ENCODE measurements at regions not wholly inside any gene's neighbourhood (a gene's known extent, or its start where the extent isn't known, plus 50 kb on each side); places are given as distances from the start of the nearest gene placed in this dataset.
"Not testable (repeated sequence)": the region's sequence is repeated elsewhere in the genome, so short reads cannot be mapped to it uniquely, and the experiment has no call there.

- H3K27ac Mint-ChIP-seq: no peak overlapping the region
- ChIA-PET POLR2A (no interaction called here), CTCF (no interaction called here)
- H3K36me3 ChIP-seq (ENCODE audit: insufficient read depth, low read length): no peaks in the 10 kb centered on the region
- no peaks in the 10 kb centered on the region for H3K36me3 Mint-ChIP-seq (ENCODE audit: low read depth)
- ATAC-seq (ENCODE audit: poor library complexity) (no peak), DNase-seq (peak in 2 of 14 experiments; percentile 34 to 37)
- no peak overlapping the region for H3K27ac ChIP-seq (ENCODE audit: low read depth in 1 of 2, low read length in 2 of 2)
- H3K4me1 ChIP-seq (ENCODE audit: insufficient read depth, low read length): peaks cover 12% of the 10 kb centered on the region
- no peak overlapping the region for H3K4me3 Mint-ChIP-seq
- intact Hi-C loops (cut with DNase I, micrococcal nuclease): loop anchor here in 1 of 2 experiments (5.0 kb wide), 1 partner anchor 145 kb away; no protein-coding TSS in a partner anchor
- H3K4me1 Mint-ChIP-seq (ENCODE audit: low read depth): peaks cover 7% of the 10 kb centered on the region
- peaks cover 0 to 3% of the 10 kb centered on the region in 2 experiments for H3K9me3 ChIP-seq (ENCODE audit: control insufficient read depth in 1 of 2, insufficient read depth in 1 of 2, low read length in 2 of 2)
- H3K27me3 ChIP-seq (ENCODE audit: control insufficient read depth in 1 of 2, insufficient read depth in 2 of 2, low read length in 2 of 2): no peaks in the 10 kb centered on the region
- no peak overlapping the region for H3K4me3 ChIP-seq (ENCODE audit: low read length)
- no peaks in the 10 kb centered on the region for H3K9me3 Mint-ChIP-seq
- TF ChIP-seq CTCF (IDR thresholded peaks at IDR 0.05): no peak
- H3K27me3 Mint-ChIP-seq: no peaks in the 10 kb centered on the region
Observed at GRCh38 chr1:235052067-235053008, 76.3 kb downstream of the TOMM20 start.

GRCh38 chr1:235051521-235051920, 77.1 kb downstream of the TOMM20 start:
- Histone ChIP-seq H3K27me3 (ENCODE audit: control insufficient read depth in 1 of 2, insufficient read depth in 2 of 2, low read length in 2 of 2) (no peaks in the 10 kb centered on the region), H3K4me1 (ENCODE audit: insufficient read depth, low read length) (peaks cover 14% of the 10 kb centered on the region), H3K36me3 (ENCODE audit: insufficient read depth, low read length) (no peaks in the 10 kb centered on the region), H3K9me3 (ENCODE audit: control insufficient read depth in 1 of 2, insufficient read depth in 1 of 2, low read length in 2 of 2) (no peaks in the 10 kb centered on the region), H3K27ac (ENCODE audit: low read depth in 1 of 2, low read length in 2 of 2) (no peak overlapping the region), H3K4me3 (ENCODE audit: low read length) (no peak overlapping the region)
- Mint-ChIP-seq H3K27me3 (no peaks in the 10 kb centered on the region), H3K9me3 (no peaks in the 10 kb centered on the region), H3K36me3 (ENCODE audit: low read depth) (no peaks in the 10 kb centered on the region), H3K27ac (no peak overlapping the region), H3K4me3 (no peak overlapping the region), H3K4me1 (ENCODE audit: low read depth) (peaks cover 7% of the 10 kb centered on the region)
- ChIA-PET CTCF (no interaction called here), POLR2A (no interaction called here)
- ATAC-seq (ENCODE audit: poor library complexity) (no peak), DNase-seq (no peak)
- TF ChIP-seq CTCF (IDR thresholded peaks at IDR 0.05): no peak
- intact Hi-C loops (cut with DNase I, micrococcal nuclease): loop anchor here in 1 of 2 experiments (5.0 kb wide), 1 partner anchor 144 kb away; no protein-coding TSS in a partner anchor

GRCh38 chr1:235050911-235051360, 77.7 kb downstream of the TOMM20 start:
- ATAC-seq (ENCODE audit: poor library complexity) (no peak), DNase-seq (peak in 1 of 14 experiments; percentile 31)
- H3K27me3 ChIP-seq (ENCODE audit: control insufficient read depth in 1 of 2, insufficient read depth in 2 of 2, low read length in 2 of 2): no peaks in the 10 kb centered on the region
- Mint-ChIP-seq H3K27me3 (no peaks in the 10 kb centered on the region), H3K4me1 (ENCODE audit: low read depth) (peaks cover 7% of the 10 kb centered on the region), H3K4me3 (no peak overlapping the region), H3K9me3 (no peaks in the 10 kb centered on the region), H3K36me3 (ENCODE audit: low read depth) (no peaks in the 10 kb centered on the region), H3K27ac (no peak overlapping the region)
- peaks cover 15% of the 10 kb centered on the region for H3K4me1 ChIP-seq (ENCODE audit: insufficient read depth, low read length)
- no peak overlapping the region for H3K27ac ChIP-seq (ENCODE audit: low read depth in 1 of 2, low read length in 2 of 2)
- H3K9me3 ChIP-seq (ENCODE audit: control insufficient read depth in 1 of 2, insufficient read depth in 1 of 2, low read length in 2 of 2): no peaks in the 10 kb centered on the region
- intact Hi-C loops (cut with DNase I, micrococcal nuclease): loop anchor here in 1 of 2 experiments (5.0 kb wide), 1 partner anchor 144 kb away; no protein-coding TSS in a partner anchor
- ChIA-PET POLR2A (no interaction called here), CTCF (no interaction called here)
- no peaks in the 10 kb centered on the region for H3K36me3 ChIP-seq (ENCODE audit: insufficient read depth, low read length)
- H3K4me3 ChIP-seq (ENCODE audit: low read length): no peak overlapping the region
- no peak for TF ChIP-seq CTCF (IDR thresholded peaks at IDR 0.05)

- H3K9me3 Mint-ChIP-seq; H3K4me3 Mint-ChIP-seq; ATAC-seq (ENCODE audit: poor library complexity); DNase-seq; H3K36me3 ChIP-seq (ENCODE audit: insufficient read depth, low read length); H3K27me3 ChIP-seq (ENCODE audit: control insufficient read depth in 1 of 2, insufficient read depth in 2 of 2, low read length in 2 of 2); POLR2A ChIA-PET; H3K27ac ChIP-seq (ENCODE audit: low read depth in 1 of 2, low read length in 2 of 2); H3K36me3 Mint-ChIP-seq (ENCODE audit: low read depth); H3K4me3 ChIP-seq (ENCODE audit: low read length); H3K27ac Mint-ChIP-seq; H3K9me3 ChIP-seq (ENCODE audit: control insufficient read depth in 1 of 2, insufficient read depth in 1 of 2, low read length in 2 of 2); CTCF ChIA-PET; H3K27me3 Mint-ChIP-seq: not testable (repeated sequence)
- peaks cover 14% of the 10 kb centered on the region for H3K4me1 Mint-ChIP-seq (ENCODE audit: low read depth)
- H3K4me1 ChIP-seq (ENCODE audit: insufficient read depth, low read length): peaks cover 17% of the 10 kb centered on the region
- intact Hi-C loops (cut with DNase I, micrococcal nuclease): loop anchor here in 1 of 2 experiments (5.0 kb wide), 2 partner anchors 118 to 143 kb away; no protein-coding TSS in a partner anchor
Observed at GRCh38 chr1:235049716-235050378, 78.8 kb downstream of the TOMM20 start.
